GM21528 (cell line): ENCODE measurements at regions not wholly inside any gene's neighbourhood (a gene's known extent, or its start where the extent isn't known, plus 50 kb on each side); places are given as distances from the start of the nearest gene placed in this dataset.
"Not testable (repeated sequence)": the region's sequence is repeated elsewhere in the genome, so short reads cannot be mapped to it uniquely, and the experiment has no call there.

Experiments
- ATAC-seq: cut with Tn5 transposase; IDR thresholded peaks from one replicate; pipeline ENCODE4 v1.9.1; 2021; ENCODE audit warnings: mild to moderate bottlenecking, moderate library complexity; ENCODE audit not compliant: unreplicated experiment, low FRiP score

DNA sequence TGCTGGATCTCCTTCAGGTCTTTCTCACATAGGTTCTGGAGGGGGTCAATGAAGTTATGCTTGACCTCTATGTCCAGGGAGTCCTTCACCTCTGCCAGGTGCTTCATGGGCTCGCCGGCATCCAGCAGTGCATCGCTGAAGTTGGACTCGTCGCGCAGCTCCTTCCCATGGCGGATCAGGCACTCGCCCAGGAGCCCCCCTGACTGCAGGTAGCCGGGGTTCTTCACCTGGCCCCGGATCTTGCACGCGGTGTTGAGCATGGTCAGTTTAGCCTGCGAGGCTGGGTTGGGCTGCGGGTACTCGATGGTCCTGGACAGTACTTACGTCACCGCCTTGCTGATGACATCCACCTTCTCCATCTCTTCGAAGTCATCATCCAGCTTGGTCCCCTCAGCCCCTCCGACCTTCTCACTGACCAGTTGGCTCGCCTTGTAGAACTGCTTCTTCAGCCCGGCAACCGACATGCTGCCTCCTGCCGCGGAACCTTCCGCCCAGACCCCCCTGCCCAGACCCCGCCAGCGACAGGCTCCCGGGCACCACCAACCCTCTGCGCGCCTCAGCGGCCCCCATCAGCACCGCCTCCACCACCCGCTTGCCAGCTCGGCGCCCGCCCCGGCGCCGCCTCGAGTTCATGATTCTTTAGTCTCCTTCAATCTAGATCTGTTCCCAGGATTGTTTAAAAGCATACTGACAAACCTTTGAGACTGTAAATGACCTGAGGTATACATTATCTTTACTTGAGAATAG lies 99.8 kb downstream of the KPNA2 start:
- no peak for ATAC-seq

DNA sequence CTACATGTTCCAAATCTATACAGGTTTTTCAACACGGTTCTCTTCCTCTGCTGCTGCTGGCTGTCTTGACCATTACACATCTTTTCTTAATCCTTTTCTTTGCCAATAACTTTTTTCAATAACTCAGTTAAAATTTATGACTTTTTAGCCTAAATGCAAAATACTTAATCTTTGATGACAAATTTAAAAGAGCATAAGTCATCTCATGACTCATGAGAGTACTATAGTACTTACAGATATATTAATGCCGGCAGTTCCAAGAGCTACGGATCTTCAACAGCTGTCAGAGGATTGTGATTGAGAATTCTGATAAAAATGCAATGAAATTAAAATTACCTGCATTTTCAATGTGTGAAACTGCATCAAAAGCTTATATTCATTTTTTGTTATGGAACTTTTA lies 105.5 kb downstream of the KPNA2 start:
- no peak for ATAC-seq

DNA sequence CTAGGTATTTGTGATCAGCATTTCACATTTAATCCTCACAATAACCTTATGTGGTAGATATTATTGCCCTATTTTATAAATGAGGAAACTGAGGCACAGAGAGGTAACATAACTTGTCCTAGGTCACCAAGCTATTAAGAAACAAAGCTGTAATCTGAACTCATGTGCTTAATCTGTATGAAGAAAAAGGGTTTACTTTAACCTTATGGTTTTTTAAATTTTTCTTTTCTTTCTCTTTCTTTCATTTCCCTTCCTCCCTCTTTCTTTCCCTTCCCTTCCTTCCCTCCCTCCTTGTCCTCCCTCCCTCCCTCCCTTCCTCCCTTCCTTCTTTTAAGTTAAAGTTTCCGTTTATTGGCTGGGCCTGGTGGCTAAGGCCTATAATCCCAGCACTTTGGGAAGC lies 105.2 kb upstream of the AMZ2 start:
- no peak for ATAC-seq

DNA sequence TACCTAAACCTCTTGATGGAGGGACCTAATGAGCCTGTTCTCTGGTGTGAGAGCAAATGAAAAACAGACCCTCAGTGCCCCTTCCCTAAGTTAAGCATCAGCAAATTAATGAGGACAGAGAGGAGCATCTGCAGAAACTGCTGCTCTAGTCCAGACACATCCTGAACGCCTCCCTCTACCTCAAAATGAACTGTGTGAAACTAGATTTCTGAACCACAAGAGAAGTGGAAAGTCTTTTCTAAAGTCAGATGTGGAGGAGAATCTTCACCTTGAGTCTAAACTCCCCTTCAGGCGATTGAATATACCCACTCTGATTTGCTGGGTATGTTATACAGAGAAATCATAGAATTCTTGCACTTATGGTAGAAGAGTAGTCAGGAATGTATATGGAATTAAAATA lies 104.4 kb upstream of the AMZ2 start:
- ATAC-seq, result no peak

DNA sequence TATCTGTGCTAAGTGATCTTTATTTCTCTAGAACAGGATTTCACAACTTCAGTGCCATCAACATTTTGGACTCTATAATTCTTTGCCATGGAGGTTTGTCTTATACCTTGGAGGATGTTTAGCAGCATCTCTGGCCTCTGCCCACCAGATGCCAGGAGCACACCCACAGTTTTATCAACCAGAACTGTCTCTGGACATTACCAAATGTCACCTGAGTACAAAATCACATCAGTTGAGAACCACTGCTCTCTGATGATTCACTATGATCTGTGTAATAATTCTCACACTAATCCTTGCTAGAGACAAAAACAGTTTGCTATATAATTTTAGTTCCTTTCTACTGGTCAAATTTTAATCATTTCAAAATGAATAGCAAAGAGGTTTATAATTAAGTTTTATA lies 102.8 kb upstream of the AMZ2 start:
- ATAC-seq, result no peak

DNA sequence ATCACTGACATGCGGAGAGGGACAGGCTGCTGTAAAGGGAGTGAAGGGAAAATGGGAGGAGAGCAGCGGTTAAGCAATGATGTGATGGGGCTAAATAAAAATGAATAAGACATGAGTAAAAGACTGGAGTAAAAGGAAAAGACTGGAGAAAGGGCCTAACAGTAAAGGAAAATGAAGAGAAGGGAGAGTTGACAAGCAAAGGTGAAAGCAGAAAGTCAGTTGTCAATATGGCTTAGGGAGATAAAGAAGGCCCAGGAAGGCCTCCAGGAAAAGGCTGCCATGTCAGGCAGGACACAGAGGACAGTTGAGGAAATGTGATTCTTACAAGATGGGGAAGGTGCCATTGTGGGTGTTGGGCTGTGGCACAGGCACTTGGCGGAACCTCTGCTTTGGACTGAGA lies 98.9 kb upstream of the AMZ2 start:
- ATAC-seq, result no peak

DNA sequence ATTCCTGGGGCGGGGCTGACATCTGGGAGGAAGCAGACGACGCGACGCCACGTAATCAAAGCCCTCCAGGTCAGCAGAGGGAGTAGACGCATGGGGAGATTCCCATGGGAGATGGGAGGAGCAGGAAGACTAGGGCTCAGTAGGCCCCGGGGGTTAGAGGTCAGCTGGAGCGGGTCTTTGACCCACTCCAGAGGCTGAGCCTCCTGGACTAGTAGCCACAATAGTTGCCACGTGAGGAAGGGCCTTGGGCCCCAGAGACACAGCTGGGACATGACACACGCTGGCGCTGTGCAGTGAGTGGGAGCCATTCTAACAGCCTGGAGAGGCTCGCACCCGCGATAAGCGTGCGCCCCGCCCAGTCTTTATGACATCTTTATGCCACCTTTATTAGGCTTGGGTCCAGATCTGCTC lies 95.7 kb upstream of the AMZ2 start:
- no peak for ATAC-seq

DNA sequence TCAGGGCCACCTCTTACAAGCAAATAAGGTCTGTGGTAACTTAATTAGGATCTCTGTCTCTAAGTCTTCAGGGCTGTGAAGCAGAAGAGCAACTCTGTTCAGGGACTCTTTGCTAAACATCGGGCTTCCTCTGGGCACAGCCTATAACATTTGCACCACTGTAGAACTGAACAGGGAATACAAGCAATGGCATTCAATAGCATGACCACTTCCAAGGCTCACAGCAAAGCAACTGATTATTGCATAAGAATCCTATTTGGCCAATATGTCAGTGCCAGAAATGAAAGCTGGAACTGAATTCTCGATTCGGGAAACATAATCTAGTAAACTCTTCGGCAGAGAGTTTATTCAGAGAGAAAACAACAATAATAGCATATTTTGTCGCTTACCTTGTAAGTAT lies 92.2 kb upstream of the AMZ2 start:
- no peak for ATAC-seq

DNA sequence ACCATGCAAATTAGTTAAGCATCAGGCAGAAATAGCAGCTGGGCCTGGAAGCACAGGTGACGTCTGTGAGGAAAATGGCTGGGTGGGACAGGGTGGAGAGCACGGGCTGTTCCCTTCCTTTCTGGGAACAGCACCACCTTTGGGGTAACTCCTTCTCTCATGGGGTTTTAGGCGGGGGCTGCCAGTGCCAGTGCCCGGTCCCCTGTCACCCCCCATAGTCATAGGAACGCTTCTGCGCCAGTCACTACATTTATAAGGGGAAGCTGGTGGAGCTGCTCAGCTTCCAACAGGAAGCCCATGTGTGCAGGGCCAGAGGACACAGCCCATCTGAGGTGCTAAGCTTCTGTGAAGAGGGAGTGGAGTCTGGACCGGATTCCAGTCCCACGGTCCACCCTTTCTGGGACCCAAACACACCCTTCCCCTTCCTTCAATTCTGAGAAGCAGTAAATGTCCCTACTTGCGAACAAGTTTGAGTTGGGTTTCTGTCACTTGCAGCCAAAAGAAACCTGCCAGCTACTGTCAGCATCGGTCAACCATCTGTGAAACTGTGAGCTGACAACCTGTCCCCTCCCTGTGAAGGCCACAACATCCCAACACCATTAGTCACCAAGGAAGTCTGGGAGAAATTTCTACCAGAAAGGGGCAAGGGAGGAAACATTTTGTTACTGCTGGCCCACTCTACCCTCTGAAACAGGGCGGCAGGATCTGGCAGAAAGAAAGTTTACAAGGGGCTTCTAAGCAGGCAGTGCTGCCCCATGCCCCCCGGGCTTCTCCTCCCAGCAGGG lies 86.0 kb upstream of the AMZ2 start:
- no peak for ATAC-seq

DNA sequence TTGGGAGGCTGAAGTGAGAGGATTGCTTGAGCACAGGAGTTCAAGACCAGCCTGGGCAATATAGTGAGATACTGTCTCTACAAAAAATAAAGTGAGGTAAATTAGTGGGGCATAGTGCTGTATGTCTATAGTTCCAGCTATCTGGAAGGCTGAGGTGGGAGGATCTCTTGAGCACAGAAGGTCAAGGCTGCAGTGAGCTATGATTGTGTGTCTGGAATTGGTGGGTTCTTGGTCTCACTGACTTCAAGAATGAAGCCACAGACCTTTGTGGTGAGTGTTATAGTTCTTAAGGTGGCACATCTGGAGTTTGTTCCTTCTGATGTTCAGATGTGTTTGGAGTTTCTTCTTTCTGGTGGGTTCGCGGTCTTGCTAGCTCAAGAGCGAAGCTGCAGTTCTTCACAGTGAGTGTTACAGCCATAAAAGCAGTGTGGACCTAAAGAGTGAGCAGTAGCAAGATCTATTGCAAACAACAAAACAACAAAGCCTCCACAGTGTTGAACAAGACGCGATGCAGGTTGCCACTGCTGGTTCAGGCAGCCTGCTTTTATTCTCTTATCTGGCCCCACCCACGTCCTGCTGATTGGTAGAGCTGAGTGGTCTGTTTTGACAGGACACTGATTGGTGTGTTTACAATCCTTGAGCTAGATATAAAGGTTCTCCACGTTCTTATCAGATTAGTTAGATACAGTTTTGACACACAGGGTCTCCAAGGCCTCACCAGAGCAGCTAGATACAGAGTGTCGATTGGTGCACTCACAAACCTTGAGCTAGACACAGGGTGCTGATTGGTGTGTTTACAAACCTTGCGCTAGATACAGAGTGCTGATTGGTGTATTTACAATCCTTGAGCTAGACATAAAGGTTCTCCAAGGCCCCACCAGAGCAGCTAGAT lies 79.3 kb upstream of the AMZ2 start:
- ATAC-seq, result not testable (repeated sequence)

DNA sequence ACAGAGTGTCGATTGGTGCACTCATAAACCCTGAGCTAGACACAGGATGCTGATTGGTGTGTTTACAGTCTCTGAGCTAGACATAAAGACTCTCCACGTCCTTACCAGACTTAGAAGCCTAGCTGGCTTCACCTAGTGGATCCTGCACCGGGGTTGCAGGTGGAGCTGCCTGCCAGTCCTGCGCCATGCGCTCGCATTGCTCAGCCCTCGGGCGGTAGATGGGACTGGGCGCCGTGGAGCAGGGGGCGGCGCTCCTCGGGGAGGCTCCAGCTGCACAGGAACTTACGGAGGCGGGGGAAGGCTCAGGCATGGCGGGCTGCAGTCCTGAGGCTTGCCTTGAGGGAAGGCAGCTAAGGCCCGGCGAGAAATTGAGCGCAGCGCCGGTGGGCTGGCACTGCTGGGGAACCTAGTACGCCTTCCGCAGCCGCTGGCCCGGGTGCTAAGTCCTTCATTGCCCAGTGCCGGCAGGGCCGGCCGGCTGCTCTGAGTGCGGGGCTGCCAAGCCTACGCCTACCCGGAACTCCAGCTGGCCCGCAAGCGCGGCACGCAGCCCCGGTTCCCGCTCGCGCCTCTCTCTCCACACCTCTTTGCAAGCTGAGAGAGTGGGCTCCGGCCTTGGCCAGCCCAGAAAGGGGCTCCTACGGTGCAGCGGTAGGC lies 78.5 kb upstream of the AMZ2 start:
- ATAC-seq, result not testable (repeated sequence)

DNA sequence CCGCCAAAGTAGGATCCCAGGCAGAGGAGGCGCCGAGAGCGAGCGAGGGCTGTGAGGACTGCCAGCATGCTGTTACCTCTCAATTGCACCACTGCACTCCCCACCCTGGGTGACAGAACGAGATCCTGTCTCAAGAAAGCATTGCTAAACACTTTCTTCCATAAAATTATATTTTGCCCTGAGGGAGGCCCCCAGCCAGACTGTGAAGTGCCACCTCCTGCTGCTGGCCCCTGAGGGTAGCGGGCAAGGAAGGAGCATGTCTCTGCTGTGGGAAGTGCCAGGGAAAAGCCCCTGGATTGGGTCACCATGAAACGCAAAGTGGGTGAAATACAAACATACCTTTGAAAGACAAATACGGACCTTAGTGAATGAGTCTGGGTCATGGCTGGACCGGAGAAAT lies 78.0 kb upstream of the AMZ2 start:
- no peak for ATAC-seq

DNA sequence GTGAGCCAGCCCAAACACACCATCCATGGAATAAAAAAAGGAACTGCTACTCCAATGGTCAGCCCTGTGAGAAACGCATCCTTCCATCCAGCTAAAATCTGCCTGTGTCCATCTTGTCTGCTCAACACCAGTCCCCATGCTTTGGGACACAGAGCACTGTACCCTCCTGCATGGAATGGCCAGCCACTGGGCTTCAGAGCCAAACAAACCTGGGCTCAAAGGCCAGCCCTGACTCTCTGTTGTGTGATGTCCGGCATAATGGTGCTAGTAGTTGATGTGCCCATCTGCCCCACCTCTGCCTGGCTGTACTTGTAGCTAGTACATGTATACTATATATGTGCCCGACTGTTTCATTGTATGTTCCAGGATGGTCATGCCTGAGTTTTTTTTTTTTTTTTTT lies 77.6 kb upstream of the AMZ2 start:
- ATAC-seq, result no peak

DNA sequence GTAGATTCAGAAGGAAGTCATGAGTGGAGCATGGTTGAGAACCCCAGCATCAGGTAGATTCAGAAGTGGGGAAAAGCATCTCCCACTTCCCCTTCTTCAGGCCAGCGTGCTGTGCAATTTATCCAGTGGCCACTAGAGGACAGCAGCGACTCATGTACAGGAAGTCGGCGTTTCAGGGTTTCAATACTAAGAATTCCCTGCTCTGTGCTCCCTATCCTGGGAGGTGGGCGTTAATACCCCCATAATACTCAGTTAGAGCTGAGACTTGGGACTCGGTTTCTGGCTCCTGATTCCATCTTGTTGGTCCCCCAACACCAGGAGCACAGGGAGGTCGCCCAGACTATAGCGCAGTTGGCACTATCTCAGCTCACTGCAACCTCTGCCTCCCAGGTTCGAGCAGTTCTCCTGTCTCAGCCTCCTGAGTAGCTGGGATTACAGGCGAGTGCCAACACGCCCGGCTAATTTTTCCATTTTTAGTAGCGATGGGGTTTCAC lies 75.3 kb upstream of the AMZ2 start:
- ATAC-seq, result peak; percentile 61

DNA sequence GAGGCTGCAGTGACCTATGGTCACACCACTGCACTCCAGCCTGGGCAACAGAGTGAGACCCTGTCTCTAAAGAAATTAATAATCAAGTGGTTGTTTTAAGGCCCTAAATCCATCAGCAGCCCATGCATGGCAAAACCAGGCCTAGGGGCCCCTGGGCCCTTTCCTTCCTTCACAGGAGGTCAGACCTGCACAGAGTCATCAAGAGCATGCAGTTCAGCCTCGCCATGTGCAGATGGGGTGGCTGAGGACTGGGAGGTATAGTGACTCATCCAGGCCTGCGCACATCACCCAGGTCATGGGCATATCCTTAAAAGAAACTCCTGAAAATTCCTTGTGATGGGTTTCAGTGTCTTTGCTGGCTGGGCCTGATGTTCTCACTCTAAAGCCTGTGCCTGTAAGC lies 72.4 kb upstream of the AMZ2 start:
- no peak for ATAC-seq

DNA sequence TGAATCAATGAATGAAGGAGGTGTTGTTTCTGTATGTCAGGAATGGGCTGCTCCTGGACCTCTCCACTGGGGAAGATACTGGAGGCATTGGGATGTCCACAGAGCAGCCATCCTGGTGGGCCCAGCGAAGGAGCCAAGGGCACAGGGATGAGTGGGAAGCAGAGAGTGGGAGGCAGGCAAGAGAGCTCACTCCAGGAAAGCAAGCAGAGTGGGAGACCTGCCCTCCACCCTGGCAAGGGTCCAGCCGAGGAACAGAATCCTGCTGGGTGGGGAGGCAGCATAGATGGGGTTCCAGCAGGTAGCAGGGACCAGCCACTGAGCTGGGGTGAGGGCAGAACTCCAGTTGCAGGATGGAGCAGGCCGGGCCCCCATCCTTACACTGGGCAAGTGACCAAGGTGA lies 71.9 kb upstream of the AMZ2 start:
- no peak for ATAC-seq

DNA sequence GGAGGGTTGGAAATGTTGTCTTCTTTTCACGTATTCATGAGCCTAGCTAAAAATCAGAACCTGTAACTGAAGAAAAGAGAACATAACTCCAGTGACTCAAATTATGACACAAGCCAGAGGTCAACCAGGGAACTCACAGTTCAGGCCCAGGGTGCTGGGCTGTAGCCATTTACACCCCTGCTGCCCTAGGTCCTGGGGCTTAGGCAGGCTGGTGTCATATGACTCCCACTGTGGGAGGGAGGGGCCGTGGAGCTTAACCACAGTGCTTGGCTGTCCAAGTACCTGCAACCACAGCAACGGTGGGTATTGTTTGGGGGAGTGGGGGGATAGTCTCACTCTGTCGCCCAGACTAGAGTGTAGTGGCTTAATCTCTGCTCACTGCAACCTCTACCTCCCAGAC lies 71.1 kb upstream of the AMZ2 start:
- no peak for ATAC-seq

DNA sequence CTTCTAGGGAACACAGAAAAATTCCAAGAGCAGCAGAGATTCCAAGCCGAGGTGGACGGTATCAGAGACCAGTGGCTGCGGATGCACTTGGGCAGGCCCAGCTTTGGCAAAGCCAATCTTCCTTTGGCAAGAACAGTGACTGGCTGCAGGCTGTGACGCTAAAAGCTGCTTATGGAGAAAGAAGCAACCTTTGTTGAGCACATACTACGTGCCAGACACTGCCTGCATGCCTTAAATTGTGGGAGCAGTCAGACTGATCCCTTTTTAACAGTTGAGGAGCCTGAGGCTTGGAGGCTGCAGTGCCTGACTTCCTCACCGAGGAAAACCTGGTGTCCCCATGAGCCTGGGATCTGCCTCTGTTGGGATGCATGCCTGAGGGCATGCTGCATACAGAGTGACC lies 69.0 kb upstream of the AMZ2 start:
- ATAC-seq, result no peak

DNA sequence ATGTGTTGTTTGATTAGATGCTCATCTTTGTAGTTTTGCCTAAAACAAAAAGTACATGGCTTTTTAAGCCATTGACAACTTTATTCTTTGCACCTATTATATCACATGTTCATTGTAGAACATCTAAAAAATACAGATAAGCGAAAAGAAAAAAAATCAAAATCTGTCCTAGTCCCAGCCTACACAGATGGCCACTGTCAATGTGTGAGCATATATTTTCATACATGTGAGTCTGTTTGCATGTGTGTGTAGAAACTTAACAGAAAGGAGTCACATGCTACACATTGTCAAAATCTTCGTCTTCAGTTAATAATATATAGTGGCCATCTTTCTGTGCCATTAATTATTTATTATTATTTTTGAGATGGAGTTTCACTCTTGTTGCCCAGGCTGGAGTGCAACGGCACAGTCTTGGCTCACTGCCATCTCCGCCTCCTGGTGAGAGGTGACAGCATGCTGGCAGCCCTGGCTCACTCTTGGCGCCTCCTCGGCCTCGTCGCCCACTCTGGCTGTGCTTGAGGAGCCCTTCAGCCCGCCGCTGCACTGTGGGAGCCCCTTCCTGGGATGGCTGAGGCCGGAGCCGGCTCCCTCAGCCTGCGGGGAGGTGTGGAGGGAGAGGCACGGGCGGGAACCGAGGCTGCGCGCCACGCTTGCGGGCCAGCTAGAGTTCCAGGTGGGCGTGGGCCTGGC lies 68.5 kb upstream of the AMZ2 start:
- ATAC-seq, result no peak

DNA sequence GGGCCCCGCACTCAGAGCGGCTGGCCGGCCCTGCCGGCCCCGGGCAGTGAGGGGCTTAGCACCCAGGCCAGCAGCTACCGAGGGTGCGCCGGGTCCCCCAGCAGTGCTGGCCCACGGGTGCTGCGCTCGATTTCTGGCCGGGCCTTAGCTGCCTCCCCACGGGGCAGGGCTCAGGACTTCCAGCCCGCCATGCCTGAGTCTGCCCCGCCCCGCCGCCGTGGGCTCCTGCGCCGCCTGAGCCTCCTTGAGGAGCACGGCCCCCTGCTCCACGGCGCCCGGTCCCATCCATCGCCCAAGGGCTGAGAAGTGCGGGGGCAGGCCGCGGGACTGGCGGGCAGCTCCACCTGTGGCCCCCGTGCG lies 67.9 kb upstream of the AMZ2 start:
- no peak for ATAC-seq
